OCI-LY1 (cell line): ENCODE measurements at regions not wholly inside any gene's neighbourhood (a gene's known extent, or its start where the extent isn't known, plus 50 kb on each side); places are given as distances from the start of the nearest gene placed in this dataset.

Experiments
- EZH2 ChIP-seq: fragments of 200-600 bp; sonication (generic), shearing (Covaris generic); IDR thresholded peaks from 2 replicates; pipeline ENCODE4 v1.8.0; 2017; ENCODE audit warnings: borderline replicate concordance, mixed run types, mild to moderate bottlenecking, antibody characterized with exemption, low read length, moderate library complexity, mixed read lengths
- TF ChIP-seq, protein P1 (sequence below): fragments of 200-600 bp; sonication (generic), shearing (Covaris generic); IDR thresholded peaks from 2 replicates; pipeline ENCODE4 v1.5.1; 2017; ENCODE audit warnings: mild to moderate bottlenecking, antibody characterized with exemption, low read length, moderate library complexity, mixed read lengths

DNA sequence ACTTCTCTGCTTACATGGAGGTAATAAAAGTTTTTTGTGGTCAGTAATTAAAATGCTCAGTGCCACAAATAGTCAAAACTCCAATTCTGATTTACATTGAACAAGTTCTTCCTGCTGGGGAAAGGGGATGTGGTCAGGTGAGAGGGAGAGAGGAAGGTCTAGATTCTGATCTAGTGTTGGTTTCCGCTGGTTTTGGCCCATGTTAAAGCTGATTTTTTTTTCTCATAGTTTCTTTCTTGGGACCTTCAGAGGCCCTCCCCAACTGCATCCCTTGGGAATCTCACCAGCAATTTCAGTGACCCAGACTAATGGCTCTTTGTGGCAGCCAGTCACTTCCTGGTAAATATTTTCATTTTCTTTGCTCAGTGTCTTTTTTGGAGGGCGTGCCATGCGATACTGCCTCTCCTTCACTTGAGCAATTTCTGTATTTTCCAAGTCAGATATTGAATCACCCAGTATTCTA is 332.7 kb downstream of the RAPGEF2 start:
- TF ChIP-seq EZH2: no peak
- TF ChIP-seq, protein P1, sequence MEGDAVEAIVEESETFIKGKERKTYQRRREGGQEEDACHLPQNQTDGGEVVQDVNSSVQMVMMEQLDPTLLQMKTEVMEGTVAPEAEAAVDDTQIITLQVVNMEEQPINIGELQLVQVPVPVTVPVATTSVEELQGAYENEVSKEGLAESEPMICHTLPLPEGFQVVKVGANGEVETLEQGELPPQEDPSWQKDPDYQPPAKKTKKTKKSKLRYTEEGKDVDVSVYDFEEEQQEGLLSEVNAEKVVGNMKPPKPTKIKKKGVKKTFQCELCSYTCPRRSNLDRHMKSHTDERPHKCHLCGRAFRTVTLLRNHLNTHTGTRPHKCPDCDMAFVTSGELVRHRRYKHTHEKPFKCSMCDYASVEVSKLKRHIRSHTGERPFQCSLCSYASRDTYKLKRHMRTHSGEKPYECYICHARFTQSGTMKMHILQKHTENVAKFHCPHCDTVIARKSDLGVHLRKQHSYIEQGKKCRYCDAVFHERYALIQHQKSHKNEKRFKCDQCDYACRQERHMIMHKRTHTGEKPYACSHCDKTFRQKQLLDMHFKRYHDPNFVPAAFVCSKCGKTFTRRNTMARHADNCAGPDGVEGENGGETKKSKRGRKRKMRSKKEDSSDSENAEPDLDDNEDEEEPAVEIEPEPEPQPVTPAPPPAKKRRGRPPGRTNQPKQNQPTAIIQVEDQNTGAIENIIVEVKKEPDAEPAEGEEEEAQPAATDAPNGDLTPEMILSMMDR: no peak
